ENCODE measurements at regions not wholly inside any gene's neighbourhood (a gene's known extent, or its start where the extent isn't known, plus 50 kb on each side); places are given as distances from the start of the nearest gene placed in this dataset.

DNA sequence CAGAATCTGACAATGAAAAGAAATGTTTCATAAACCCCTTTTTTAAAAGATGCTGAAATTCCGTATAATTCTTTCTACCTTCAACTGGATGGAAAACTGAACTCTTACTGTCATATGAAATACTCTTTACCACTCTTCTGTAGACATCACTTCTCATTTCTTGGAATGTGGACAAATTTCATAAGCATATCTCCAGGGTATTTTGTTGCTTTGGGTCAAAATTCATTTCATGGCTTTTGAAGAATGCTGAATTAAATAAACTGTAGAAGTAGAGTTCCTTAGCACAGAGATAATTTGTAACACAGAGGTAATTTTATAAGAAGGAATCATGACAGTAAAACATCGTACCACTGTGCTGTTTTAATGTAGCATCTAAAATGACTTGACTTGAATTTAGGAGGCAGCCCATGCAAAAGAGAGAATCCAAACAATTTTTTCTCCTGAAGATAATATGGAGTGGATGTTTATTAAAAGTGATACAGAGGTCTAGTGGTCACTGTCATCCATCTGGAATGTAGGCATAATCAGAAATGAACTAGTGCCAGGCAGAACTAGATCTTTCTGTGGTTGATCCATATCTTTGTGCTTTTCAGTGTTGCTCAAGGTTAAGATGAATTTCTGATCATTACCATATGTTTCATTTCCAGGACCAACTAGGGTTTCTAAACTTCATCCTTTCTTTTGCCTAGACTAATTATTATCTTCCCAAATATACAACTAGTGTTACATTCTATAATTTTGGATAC is 492.0 kb downstream of the KIF20B start:
- TF ChIP-seq POLR2A (IDR thresholded peaks at IDR 0.05) (no peak), EP300 (IDR thresholded peaks at IDR 0.05) (no peak), POLR2AphosphoS5 (IDR thresholded peaks at IDR 0.05) (no peak)
- TF ChIP-seq, protein P1, sequence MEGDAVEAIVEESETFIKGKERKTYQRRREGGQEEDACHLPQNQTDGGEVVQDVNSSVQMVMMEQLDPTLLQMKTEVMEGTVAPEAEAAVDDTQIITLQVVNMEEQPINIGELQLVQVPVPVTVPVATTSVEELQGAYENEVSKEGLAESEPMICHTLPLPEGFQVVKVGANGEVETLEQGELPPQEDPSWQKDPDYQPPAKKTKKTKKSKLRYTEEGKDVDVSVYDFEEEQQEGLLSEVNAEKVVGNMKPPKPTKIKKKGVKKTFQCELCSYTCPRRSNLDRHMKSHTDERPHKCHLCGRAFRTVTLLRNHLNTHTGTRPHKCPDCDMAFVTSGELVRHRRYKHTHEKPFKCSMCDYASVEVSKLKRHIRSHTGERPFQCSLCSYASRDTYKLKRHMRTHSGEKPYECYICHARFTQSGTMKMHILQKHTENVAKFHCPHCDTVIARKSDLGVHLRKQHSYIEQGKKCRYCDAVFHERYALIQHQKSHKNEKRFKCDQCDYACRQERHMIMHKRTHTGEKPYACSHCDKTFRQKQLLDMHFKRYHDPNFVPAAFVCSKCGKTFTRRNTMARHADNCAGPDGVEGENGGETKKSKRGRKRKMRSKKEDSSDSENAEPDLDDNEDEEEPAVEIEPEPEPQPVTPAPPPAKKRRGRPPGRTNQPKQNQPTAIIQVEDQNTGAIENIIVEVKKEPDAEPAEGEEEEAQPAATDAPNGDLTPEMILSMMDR (IDR thresholded peaks at IDR 0.05) = no peak
